ENCODE measurements at regions not wholly inside any gene's neighbourhood (a gene's known extent, or its start where the extent isn't known, plus 50 kb on each side); places are given as distances from the start of the nearest gene placed in this dataset.

GRCh38 chr16:22627043-22627442, 116.4 kb downstream of the NPIPB5 start:
- Histone ChIP-seq H3K27me3 (no peaks in the 10 kb centered on the region), H3K36me3 (no peaks in the 10 kb centered on the region), H3K4me1 (no peaks in the 10 kb centered on the region), H3K4me3 (no peak overlapping the region), H3K9me3 (no peaks in the 10 kb centered on the region), H3K27ac (no peak overlapping the region)
- in situ Hi-C loops (cut with MboI; ENCODE audit: low sequenced_read_pairs in 4 of 4) (no loop called here), intact Hi-C loops (cut with DNase I; ENCODE audit: low total_unique reads) (no loop called here)
- ATAC-seq = no peak
- no peak for TF ChIP-seq POLR2A (IDR thresholded peaks at IDR 0.05)
- TF ChIP-seq CTCF (IDR thresholded peaks at IDR 0.05 in 4 of 5, conservative IDR thresholded peaks at IDR 0.05 in 1 of 5) = no peak
- no peak for DNase-seq

- Histone ChIP-seq H3K4me1 (no peaks in the 10 kb centered on the region), H3K9me3 (no peaks in the 10 kb centered on the region), H3K4me3 (no peak overlapping the region), H3K27me3 (no peaks in the 10 kb centered on the region), H3K27ac (no peak overlapping the region), H3K36me3 (no peaks in the 10 kb centered on the region)
- TF ChIP-seq POLR2A (IDR thresholded peaks at IDR 0.05) (no peak), CTCF (IDR thresholded peaks at IDR 0.05 in 4 of 5, conservative IDR thresholded peaks at IDR 0.05 in 1 of 5) (no peak)
- intact Hi-C loops (cut with DNase I; ENCODE audit: low total_unique reads) (no loop called here), in situ Hi-C loops (cut with MboI; ENCODE audit: low sequenced_read_pairs in 4 of 4) (no loop called here)
- DNase-seq (no peak), ATAC-seq (no peak)
Measured at GRCh38 chr16:22628994-22629393, 118.3 kb downstream of the NPIPB5 start.

DNA sequence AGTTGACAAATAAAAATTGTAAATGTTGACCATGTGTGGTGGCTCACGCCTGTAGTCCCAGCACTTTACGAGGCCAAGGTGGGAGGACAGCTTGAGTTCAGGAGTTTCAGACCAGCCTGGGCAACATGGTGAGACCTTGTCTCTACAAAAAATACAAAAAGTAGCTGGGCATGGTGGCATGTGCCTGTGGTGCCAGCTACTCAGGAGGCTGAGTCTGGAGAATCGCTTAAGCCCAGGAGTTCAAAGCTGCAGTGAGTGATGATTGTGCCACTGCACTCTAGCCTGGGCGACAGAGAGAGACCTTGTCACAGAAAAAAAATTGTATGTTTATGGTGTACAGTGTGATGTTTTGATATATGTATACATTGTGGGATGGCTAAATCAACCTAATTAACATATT, 119.6 kb downstream of the NPIPB5 start:
- Histone ChIP-seq H3K27ac (no peak overlapping the region), H3K4me1 (no peaks in the 10 kb centered on the region), H3K9me3 (no peaks in the 10 kb centered on the region), H3K27me3 (no peaks in the 10 kb centered on the region), H3K4me3 (no peak overlapping the region), H3K36me3 (no peaks in the 10 kb centered on the region)
- no peak for ATAC-seq
- TF ChIP-seq CTCF (IDR thresholded peaks at IDR 0.05 in 4 of 5, conservative IDR thresholded peaks at IDR 0.05 in 1 of 5) (no peak), POLR2A (IDR thresholded peaks at IDR 0.05) (no peak)
- intact Hi-C loops (cut with DNase I; ENCODE audit: low total_unique reads) = no loop called here
- no peak for DNase-seq
- in situ Hi-C loops (cut with MboI; ENCODE audit: low sequenced_read_pairs in 4 of 4) = no loop called here

GRCh38 chr16:22631264-22631663, 120.6 kb downstream of the NPIPB5 start:
- no peak for TF ChIP-seq POLR2A (IDR thresholded peaks at IDR 0.05)
- no peak for TF ChIP-seq CTCF (IDR thresholded peaks at IDR 0.05 in 4 of 5, conservative IDR thresholded peaks at IDR 0.05 in 1 of 5)
- Histone ChIP-seq H3K27ac (no peak overlapping the region), H3K36me3 (no peaks in the 10 kb centered on the region), H3K27me3 (peaks cover 0 to 2% (median 0%) of the 10 kb centered on the region in 3 donors), H3K4me3 (no peak overlapping the region), H3K4me1 (no peaks in the 10 kb centered on the region), H3K9me3 (no peaks in the 10 kb centered on the region)
- DNase-seq (no peak), ATAC-seq (no peak)
- in situ Hi-C loops (cut with MboI; ENCODE audit: low sequenced_read_pairs in 4 of 4) (no loop called here), intact Hi-C loops (cut with DNase I; ENCODE audit: low total_unique reads) (no loop called here)

DNA sequence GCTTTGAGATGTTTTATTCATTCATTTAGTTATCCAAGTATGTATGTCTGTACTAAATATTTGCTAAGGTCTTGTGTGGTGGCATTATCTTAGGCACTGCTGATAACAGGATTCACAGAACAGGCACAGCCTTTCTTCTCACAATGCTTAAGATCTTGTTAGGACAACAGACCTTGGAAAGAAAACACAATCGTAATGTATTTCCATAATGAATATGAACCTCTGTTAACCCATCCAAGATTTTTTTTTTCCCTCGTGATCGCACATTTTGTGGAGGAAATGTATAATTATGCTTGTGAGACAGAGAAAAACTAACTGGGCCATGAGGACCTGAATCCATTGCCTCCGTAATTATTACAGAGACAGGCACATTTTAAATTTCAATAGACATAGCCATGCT, 121.9 kb downstream of the NPIPB5 start:
- intact Hi-C loops (cut with DNase I; ENCODE audit: low total_unique reads) = no loop called here
- TF ChIP-seq CTCF (IDR thresholded peaks at IDR 0.05 in 4 of 5, conservative IDR thresholded peaks at IDR 0.05 in 1 of 5) (no peak), POLR2A (IDR thresholded peaks at IDR 0.05) (no peak)
- in situ Hi-C loops (cut with MboI; ENCODE audit: low sequenced_read_pairs in 4 of 4) = no loop called here
- H3K4me3 ChIP-seq = no peak overlapping the region
- no peaks in the 10 kb centered on the region for H3K9me3 ChIP-seq
- no peak for ATAC-seq
- no peaks in the 10 kb centered on the region for H3K4me1 ChIP-seq
- no peaks in the 10 kb centered on the region for H3K36me3 ChIP-seq
- H3K27me3 ChIP-seq = peaks cover 0 to 3% (median 3%) of the 10 kb centered on the region in 3 donors
- no peak overlapping the region for H3K27ac ChIP-seq
- DNase-seq = no peak

Data from gastrocnemius medialis (tissue), 4 donors.